ENCODE measurements at regions not wholly inside any gene's neighbourhood (a gene's known extent, or its start where the extent isn't known, plus 50 kb on each side); places are given as distances from the start of the nearest gene placed in this dataset.

- in situ Hi-C loops (cut with MboI) (no loop called here), intact Hi-C loops (cut with micrococcal nuclease; ENCODE audit: unreplicated experiment) (no loop called here)
- RAD21 ChIA-PET (ENCODE audit: unreplicated experiment), result no interaction called here
- Histone ChIP-seq H4K20me1 (ENCODE audit: control insufficient read depth, insufficient read depth) (no peaks in the 10 kb centered on the region), H3K79me2 (ENCODE audit: control insufficient read depth, insufficient read depth, low read length) (no peaks in the 10 kb centered on the region), H3K27ac (ENCODE audit: control insufficient read depth, insufficient read depth) (no peak overlapping the region), H3K9me3 (replicated peaks; ENCODE audit: control insufficient read depth, insufficient read depth, low read length) (no peaks in the 10 kb centered on the region), H3K27me3 (replicated peaks in 1 of 2; ENCODE audit: control insufficient read depth in 2 of 2, insufficient read depth in 2 of 2, low read length in 1 of 2) (no peaks in the 10 kb centered on the region), H3K4me1 (ENCODE audit: control insufficient read depth, insufficient read depth, low read length) (no peaks in the 10 kb centered on the region), H3K4me3 (no peak overlapping the region), H3K36me3 (ENCODE audit: control insufficient read depth in 2 of 2, insufficient read depth in 2 of 2, low read length in 1 of 2) (no peaks in the 10 kb centered on the region), H3K4me2 (ENCODE audit: control insufficient read depth, insufficient read depth) (no peak overlapping the region), H3K9ac (ENCODE audit: control insufficient read depth, insufficient read depth, low read length) (no peak overlapping the region), H2AFZ (ENCODE audit: control insufficient read depth, low read depth, low read length) (no peak overlapping the region)
- 26% methylated on average over 6 of the region's 6 CpGs for WGBS (ENCODE audit: insufficient coverage, insufficient replicate concordance, low lambda C conversion rate, missing lambda C conversion rate)
- FAIRE-seq, result no peak
- BruUV-seq (replicated peaks), result no TSS peak
- TF ChIP-seq, protein P1, sequence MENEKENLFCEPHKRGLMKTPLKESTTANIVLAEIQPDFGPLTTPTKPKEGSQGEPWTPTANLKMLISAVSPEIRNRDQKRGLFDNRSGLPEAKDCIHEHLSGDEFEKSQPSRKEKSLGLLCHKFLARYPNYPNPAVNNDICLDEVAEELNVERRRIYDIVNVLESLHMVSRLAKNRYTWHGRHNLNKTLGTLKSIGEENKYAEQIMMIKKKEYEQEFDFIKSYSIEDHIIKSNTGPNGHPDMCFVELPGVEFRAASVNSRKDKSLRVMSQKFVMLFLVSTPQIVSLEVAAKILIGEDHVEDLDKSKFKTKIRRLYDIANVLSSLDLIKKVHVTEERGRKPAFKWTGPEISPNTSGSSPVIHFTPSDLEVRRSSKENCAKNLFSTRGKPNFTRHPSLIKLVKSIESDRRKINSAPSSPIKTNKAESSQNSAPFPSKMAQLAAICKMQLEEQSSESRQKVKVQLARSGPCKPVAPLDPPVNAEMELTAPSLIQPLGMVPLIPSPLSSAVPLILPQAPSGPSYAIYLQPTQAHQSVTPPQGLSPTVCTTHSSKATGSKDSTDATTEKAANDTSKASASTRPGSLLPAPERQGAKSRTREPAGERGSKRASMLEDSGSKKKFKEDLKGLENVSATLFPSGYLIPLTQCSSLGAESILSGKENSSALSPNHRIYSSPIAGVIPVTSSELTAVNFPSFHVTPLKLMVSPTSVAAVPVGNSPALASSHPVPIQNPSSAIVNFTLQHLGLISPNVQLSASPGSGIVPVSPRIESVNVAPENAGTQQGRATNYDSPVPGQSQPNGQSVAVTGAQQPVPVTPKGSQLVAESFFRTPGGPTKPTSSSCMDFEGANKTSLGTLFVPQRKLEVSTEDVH (IDR thresholded peaks at IDR 0.05; ENCODE audit: low read depth, partially characterized antibody), result no peak
- no peak for TF ChIP-seq NR2C1 (IDR thresholded peaks at IDR 0.05)
- TF ChIP-seq, protein P2, sequence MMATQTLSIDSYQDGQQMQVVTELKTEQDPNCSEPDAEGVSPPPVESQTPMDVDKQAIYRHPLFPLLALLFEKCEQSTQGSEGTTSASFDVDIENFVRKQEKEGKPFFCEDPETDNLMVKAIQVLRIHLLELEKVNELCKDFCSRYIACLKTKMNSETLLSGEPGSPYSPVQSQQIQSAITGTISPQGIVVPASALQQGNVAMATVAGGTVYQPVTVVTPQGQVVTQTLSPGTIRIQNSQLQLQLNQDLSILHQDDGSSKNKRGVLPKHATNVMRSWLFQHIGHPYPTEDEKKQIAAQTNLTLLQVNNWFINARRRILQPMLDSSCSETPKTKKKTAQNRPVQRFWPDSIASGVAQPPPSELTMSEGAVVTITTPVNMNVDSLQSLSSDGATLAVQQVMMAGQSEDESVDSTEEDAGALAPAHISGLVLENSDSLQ (IDR thresholded peaks at IDR 0.05), result no peak
- no peak for TF ChIP-seq KAT2A (conservative IDR thresholded peaks at IDR 0.05; ENCODE audit: control insufficient read depth, low read depth, low read length)
- no peak for TF ChIP-seq KLF5 (IDR thresholded peaks at IDR 0.05; ENCODE audit: partially characterized antibody)
- TF ChIP-seq, protein P3, sequence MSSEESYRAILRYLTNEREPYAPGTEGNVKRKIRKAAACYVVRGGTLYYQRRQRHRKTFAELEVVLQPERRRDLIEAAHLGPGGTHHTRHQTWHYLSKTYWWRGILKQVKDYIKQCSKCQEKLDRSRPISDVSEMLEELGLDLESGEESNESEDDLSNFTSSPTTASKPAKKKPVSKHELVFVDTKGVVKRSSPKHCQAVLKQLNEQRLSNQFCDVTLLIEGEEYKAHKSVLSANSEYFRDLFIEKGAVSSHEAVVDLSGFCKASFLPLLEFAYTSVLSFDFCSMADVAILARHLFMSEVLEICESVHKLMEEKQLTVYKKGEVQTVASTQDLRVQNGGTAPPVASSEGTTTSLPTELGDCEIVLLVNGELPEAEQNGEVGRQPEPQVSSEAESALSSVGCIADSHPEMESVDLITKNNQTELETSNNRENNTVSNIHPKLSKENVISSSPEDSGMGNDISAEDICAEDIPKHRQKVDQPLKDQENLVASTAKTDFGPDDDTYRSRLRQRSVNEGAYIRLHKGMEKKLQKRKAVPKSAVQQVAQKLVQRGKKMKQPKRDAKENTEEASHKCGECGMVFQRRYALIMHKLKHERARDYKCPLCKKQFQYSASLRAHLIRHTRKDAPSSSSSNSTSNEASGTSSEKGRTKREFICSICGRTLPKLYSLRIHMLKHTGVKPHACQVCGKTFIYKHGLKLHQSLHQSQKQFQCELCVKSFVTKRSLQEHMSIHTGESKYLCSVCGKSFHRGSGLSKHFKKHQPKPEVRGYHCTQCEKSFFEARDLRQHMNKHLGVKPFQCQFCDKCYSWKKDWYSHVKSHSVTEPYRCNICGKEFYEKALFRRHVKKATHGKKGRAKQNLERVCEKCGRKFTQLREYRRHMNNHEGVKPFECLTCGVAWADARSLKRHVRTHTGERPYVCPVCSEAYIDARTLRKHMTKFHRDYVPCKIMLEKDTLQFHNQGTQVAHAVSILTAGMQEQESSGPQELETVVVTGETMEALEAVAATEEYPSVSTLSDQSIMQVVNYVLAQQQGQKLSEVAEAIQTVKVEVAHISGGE (CRISPR knock-in tag; IDR thresholded peaks at IDR 0.05), result no peak
- no peak for TF ChIP-seq ZNF622 (IDR thresholded peaks at IDR 0.05)
- TF ChIP-seq USF2 (IDR thresholded peaks at IDR 0.05; ENCODE audit: borderline replicate concordance, low read depth, low read length), result no peak
- DNase-seq (ENCODE audit: low read depth, low spot score), result no peak
- ATAC-seq, result no peak
- SMC1A ChIA-PET (ENCODE audit: uncharacterized antibody, unreplicated experiment), result no interaction called here
- POLR2A ChIA-PET, result no interaction called here
- CTCF ChIA-PET, result no interaction called here
Measured at GRCh38 chr3:66719796-66720356, 219.1 kb upstream of the LRIG1 start.

Measured in GM12878 (cell line).